Fibroblast of skin of left quadriceps (primary cell): ENCODE measurements at regions not wholly inside any gene's neighbourhood (a gene's known extent, or its start where the extent isn't known, plus 50 kb on each side); places are given as distances from the start of the nearest gene placed in this dataset.

ENCODE experiments used
- DNase-seq, 2 experiments: peaks; one replicate each; pipeline ENCODE4 v3.0.0-alpha.2; 2013; ENCODE audit warnings: low read depth in 2 of 2

DNA sequence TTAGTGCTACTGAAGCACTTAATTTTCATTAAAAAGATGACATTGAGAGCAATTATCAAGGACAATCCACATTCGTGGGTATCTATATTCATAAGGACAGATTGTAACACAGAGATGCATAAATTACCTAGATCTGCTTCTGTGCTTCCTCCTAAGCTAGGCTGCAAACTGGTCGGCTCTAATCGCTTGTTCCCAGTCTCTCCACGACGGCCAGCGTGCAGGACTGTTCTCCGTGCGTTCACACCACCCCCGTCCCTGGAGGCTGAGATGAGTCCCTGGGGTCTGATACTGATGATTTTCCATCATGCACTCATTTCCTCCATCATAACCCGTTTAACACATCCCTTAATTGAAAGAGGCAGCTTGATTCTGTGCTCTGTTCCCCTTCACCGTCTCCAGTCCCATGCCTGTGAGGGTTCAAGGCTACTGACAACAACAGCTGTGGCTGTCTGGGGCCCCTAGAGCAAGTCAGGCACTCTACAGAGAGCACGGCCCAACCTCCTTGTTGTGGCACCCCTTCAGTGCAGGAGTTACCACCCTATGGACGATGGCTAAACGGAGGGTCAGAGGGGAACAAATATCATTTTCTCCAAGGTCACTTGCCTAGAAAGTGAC is 469.6 kb downstream of the NPHP4 start:
- no peak for DNase-seq

DNA sequence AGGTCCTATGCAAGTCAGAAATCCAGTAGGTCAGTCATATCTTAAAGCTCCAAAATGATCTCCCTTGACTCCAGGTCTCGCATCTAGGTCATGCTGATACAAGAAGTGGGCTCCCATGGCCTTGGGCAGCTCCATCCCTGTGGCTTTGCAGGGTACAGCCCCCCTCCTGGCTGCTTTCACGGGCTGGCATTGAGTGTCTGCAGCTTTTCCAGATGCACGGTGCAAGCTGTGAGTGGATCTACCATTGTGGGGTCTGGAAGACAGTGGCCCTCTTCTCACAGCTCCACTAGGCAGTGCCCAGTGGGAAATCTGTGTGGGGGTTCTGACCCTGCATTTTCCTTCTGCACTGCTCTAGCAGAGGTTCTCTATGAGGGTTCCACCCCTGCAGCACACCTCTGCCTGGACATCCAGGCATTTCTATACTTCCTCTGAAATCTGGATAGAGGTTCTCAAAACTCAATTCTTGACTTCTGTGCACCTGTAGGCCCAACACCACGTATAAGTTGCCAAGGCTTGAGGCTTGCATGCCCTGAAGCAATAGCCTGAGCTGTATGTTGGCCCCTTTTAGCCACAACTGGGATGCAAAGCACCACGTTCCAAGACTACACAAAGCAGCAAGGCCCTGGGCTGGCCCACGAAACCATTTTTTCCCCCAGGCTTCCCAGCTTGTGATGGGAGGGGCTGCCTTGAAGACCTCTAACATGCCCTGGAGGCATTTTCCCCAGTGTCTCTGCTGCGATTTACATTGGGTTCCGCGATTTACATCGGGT is 472.7 kb downstream of the NPHP4 start:
- DNase-seq = no peak

DNA sequence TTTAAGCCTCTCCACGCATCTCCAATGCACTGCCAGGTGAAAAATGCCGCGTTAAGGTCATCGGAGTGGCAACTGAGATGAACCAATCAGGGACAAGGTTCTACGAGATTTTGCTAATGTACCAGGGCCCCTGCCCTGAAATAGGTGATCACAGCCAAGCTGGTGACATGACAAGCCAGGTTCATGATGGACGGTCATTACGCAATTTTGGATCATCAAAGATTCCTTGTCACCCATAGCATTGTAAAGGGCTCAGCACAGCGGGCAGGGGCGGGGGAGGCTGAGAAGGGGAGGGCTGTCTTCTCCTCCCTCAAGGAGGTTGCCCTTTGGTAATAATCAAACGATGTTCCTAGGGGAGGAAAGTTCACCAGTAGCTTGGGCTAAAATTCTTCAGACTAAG is 475.5 kb downstream of the NPHP4 start:
- no peak for DNase-seq

DNA sequence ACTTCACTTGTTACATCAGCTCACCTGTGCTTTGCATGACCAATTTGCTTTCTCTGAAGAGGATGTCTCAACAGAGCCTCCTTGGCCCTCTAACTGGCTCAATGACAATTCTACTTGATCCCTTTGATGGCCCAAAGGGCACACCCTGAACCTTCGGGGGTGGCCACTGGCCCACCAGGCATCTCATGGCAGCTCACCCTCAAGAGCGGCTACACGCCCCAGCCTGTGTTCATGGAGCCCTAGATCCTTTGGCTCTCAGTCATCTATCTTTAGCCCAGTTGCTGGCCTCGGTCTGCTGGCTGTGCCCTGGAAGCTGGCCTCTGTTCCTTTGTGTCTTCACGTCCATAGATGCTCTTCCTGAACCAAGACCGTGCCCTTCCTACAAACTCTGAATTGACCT is 476.7 kb downstream of the NPHP4 start:
- DNase-seq = no peak

DNA sequence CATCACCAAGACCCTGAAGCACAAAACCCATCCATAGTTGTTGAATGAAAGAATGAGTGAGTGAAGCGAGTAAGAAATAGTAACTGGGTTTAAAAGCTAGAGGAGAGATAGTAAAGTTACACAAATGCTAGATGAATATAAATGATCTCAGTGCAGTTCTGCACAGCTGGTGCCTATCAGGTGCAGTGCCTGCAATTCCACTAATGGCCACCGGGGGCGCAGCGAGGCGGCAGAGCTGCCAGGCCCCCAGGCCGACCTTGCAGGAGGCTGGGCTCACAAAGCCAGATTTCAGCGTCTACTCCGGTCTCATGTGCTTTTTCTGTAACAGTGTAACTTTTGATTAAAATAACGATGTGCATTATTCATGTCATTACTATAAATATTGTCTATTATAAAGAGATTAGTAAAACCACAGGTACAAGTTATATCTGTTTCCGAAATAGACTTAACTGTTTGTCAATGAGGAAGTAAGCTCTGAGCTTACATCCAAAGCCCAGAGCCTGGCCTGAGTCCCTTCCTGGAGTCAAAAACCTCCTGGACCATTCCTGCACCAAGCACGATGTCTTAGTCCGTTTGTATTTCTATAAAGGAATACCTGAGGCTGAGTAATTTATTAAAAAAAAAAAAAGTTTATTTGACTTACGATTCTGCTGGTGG is 477.6 kb downstream of the NPHP4 start:
- no peak for DNase-seq

DNA sequence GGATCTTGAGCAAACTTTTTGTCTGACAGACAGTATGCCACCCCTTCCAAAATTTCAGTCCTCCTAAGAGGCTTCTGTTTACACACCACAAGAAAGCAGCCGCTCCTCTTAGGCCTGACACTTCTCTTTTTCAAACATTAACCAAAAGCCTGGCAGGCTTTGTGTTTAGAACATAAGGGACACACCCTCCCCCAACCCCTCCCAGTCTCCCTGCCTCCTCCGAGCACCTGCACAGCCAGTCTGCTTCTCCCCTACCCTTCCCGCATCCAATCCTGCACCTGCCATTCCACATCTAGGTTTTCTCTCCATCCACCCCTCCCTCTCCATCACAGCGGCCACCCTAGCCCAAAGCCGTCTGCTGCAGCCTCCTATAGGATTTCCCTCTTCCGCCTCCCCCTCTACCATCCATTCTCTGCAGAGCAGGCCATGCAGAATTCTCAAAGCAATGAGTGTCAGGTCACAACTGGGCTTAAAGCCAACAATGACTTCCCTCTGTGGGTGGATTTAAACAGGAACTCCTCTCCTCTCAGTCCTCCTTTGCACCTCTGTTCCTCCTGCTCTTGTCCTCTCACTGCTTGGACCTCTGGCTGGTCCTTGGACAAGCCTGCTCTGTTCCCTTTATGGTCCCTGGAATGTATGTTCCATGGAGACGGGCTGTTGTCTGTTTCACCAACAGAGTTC is 478.2 kb downstream of the NPHP4 start:
- no peak for DNase-seq

DNA sequence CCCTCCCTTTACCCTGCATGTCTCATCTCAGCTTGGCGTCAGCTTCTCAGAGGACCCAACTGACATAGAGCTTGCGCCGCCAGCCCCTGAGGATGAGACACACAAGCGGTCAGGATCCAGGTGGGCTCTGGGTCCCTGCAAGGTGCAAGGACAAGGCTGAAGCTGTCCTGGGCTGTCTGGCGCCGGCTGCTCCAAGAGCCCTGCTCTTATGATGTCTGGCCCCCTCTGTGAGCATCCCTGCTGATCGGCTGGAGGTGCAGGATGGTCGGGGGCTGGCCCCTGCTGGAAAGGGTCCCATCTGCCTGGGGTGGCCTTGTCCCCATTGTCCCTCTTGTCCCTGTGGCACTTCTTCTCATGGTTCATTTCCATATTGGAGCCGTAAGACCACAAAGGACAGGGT is 479.0 kb downstream of the NPHP4 start:
- DNase-seq = no peak

DNA sequence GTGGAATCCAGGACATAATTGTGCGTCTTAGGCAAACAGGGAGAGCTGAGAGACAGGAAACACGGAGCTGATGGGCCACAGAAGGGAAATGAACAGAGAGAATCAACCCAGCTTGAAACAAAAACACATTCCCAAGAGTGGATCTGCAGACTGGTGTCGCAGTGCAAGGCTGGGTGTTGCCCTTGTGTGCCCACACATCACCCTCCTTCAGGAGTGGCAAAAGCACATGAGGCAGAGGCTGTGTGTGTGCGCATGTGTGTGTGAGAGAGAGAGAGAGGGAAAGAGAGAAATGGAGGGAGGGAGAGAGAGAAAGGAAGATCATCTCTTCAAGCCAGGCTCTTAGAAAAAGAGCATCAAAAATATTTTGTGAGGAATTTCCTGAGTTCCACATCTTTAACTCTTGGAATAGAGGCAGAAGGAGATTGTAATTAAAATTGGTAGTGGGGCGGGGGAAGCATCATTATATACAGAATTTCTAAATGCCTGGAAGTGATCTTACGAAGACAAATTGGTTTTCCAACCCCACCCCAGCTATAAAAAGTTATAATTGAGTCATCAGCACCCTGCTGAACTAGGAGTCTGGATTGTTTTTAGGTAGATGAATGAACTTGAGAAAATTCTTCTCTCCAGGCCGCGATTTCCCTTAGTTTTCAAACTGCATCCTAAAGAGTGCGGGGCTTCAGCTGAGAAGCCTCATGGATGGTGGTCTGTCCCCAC is 480.7 kb downstream of the NPHP4 start:
- no peak for DNase-seq

DNA sequence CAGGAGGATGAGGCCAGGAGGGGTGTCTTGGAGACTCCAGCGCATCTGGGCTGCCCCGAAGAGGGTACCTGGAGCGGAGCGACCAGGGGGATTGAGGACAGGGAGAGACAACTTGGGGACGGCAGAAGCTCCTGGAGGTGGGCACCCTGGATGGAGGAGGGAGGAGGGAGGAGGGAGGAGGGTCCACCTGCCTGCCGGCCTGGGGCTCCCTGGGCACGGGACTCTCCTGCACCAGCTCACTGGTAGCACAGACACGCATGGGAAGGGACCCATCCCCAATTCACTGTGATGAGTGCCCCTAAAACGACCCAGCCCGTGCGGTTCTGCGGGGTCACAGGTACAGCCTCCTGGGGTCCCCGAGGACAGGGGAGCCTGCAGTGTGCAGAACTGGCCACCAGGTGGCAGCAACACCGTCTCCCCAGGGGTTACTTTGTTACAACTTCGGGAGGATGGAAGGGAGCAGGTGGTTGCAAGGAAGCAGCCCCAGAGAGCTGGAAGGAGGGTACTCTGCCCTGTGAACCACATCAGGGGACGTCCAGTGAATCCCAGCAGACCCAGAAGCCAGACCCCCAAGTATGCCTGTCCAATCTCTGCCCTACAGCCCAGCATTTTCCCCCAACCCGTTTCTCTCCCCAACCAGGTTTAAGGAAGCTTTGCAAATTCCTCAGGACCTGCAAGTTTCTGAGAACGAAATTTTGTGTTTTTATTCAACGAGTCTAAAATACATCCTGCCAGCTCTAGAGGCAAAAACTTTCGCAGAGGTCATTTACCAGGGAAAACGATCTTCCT is 482.4 kb downstream of the NPHP4 start:
- DNase-seq = peak; percentile 4

DNA sequence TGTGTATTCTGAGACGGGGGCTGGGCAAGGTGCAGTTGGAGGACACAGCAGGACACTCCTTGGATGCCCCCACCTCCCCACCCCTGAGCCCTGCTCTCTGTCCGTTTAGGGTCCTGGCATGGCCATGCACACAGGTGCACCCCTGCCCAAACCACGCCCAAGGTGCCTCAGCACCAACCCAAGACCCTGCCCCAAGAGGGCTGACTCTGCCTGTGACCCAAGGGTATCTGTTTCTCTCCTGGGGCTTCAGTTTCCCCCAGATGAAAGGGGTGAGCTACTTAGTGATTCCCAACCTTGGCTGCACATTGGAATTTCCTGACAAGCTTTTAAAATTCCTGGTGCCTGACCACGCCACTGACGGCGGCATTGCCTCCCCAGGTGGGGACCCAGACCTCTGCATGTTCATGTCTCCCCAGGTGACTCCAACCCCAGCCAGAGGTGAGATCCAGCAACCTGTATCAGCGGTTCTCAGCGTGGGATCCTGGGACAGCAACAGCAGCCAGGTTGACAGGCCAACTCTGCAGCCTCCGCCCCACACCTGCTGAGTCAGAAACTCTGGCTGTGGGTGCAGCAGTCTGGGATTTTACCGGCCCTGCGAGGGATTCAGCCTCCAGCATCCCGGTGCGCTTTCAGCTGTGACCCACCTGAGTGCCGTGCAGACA is 483.4 kb downstream of the NPHP4 start:
- no peak for DNase-seq

DNA sequence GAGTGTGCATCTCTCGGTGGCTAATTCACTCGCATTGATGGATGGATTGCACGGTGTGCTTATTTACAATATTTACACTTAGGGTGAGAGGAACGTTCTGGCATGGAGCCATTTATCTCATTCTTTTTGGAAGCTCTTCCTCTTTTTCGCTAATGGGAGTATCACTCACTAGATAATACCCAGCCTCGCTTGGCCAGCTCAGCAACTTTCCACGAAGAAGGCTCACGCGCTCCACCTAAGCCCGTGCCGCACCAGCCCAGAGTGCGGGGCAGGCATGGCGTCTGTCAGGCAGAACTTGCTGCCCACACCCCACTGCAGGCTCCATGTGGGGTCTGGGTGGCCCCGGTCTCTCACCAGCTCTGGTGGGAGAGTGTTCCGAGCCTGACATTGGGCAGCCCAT is 484.9 kb downstream of the NPHP4 start:
- DNase-seq = no peak

DNA sequence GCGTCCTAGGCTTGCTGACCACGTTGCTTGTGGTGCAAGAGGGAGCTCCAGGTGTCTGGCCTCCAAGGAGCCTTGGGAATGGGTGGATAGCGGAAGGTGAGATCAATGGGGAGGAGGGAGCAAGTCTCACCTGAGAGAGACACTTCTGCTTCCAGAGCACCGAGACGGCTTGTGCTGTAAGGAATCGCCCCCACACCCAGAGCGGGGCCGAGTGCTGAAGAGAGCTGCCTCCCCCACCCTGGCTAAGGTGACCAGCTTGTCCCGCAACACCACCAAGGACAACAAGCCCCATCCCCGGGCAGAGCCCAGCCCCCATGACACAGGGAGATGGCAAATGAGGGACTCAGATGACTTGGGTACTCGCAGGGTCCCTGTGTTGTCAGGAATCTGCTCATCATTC is 485.6 kb downstream of the NPHP4 start:
- no peak for DNase-seq

DNA sequence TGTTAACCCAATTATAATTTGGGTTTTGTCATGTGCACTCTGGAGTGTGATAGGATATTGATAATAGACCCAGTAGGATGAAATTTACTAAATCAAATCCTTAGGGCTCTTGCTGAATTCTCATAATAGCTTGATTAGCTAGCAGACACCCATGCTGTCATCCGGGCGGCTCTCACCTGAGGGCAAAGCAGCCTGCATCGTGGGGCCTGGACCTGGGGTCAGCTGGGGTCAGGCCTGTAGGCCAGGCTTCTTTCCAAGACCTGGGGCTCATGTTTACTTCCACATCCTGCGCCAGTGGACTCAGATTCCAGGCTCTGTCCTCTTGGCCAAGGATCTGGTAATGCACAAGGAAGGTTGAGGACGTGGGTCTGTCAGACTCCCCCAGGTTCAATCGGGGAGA is 486.3 kb downstream of the NPHP4 start:
- no peak for DNase-seq

DNA sequence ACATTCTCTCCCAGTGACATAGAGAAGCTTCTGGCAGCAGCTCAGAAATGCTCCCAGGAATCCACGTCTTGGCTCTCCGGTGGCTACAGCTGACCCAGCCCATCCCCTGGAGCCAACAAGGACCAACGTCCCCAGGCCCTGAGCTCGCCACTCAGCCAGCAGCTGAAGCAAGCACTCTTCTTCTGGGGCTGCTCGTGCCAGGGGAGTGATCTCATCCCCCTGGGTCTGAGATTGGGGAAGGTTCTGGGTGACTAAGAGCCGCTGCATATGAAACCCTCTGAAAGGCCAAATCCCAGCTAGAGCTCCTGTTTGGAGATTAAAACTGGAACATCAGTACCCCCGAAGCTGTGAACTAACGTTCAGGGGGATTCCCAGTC is 487.9 kb downstream of the NPHP4 start:
- DNase-seq = no peak

DNA sequence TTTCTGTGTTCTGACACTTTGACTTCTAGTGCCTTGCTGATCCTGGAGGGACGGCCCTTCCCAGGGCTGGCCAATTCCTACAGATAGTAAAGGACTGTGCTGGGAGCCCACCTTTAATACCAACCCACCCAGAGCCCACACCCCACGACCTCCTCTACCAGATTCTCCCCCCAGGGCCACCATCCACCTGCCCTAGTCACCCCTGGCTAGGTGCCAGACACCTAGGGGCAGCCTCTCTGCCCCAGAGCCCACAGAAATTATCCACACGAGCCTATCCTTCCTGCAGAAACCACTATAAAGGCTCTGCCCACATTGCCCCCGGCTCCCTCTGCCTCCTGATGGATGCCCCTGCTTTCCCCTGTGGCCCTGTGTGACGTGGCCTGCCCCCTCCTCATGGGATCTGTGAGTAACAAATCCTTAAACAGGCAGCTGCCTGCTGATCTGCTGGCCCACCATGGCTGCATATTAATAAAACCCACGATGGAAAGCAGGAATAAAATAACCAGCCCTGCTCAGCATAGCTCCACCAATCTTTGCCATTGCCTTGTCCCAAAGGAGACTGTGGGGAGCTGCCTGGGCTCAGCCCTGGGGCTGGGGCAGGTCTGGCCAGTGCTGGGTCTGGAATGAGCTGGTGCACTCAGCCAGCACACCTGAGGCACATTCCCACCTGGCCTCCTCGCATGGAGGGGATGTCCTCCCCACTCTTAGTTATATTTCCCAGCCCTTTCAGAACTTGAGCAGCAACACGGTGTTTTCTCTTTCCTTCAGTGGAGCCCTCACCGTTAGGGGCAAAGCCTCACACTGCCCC is 488.5 kb downstream of the NPHP4 start:
- DNase-seq = no peak

DNA sequence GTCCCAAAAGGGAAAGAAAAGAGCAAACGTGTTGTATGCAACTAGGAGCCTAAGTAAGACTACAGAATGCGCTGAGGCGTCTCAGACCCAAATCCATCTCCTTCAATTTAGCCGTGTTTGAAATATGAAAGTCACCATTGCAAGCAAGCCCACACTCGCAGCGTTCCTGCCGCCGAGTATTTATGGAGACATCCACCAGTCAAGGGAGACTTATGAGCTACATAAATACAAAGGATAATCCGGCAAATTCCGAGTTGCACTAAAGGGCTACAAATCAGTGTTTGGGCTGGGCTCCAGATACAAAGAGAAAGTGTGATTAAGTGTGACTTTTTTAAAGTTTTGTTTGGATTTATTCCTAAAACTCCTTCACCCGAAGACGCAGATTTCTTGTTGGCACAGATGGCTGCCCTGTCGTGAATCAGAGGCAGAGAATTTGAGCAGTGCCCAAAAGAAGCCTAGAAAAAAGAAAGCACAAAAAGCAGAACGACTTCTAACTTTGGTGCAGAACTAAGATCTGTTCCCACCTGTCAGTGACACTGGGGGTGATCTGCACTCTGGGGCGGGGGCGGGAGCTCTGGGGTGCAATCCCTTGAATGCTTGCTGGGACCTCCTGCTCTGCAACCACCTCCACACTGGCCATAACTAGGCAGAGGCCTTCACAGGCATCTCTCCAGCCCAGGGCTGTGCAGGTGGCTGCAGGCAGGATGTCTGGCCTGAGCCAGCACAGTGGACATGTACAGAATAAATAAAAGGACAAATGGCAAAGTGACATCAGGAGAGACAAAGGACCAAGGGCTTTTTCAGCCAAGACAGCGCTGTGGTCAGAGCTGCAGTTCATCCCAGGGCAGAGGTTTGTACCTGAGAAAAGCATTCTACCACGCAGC is 489.7 kb downstream of the NPHP4 start:
- DNase-seq = no peak

DNA sequence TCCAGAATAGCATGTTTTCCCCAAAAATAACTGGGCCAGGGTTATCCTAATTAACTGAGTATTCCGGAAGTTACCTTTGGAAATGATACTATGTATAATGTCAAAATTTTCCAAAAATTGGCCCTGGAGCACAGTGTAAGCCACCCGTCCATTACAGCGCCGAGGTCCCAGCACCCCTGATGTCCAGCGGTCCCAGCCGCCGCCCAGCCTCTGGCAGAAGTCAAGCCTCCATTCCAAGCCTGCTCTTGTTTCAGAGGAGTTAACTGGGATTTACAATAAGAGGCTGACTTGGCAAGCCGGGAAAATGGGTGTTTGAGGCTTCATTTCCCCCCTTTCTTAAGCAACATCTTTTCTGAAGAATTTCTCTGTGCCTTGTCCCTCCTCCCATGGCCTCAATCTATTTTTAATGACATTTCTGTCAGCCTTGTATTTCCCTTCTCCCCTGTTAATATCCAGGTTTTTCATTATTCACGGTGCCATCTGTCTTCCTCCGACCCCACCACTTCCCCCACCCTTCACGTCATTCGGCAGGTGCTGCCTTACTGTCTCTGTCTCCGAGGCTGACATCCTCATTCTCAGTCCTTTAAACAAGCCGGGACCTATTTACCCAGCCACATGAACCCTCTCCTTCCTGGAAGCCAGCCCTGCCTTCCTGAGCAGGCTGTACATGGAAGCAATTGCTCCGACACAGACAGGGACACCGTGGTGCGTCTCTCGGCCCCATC is 490.9 kb downstream of the NPHP4 start:
- DNase-seq = no peak

DNA sequence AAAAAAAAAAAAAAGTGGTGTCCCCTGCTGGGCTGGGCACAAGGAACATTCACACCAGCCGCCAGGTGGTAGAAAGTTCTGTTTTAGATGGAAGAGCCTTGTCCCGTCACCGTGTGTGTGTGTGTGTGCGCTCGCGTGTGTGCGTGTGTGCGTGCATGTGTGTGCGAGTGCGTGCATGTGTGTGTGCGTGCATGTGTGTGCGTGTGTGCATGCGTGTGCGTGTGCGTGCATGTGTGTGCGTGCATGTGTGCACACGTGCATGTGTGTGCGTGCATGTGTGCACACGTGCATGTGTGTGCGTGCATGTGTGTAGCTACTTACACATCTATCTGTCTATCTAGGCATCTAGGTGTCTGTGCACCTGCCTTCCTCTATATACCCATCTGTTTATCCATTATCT is 491.7 kb downstream of the NPHP4 start:
- DNase-seq = no peak
